ENCODE measurements at regions not wholly inside any gene's neighbourhood (a gene's known extent, or its start where the extent isn't known, plus 50 kb on each side); places are given as distances from the start of the nearest gene placed in this dataset.
"Not testable (repeated sequence)": the region's sequence is repeated elsewhere in the genome, so short reads cannot be mapped to it uniquely, and the experiment has no call there.

- no peak for DNase-seq (ENCODE audit: low spot score)
Observed at GRCh38 chr10:55747244-55747643, 613.8 kb downstream of the ZWINT start.

- no peak for DNase-seq (ENCODE audit: low spot score)
Observed at GRCh38 chr10:55746002-55746401, 615.1 kb downstream of the ZWINT start.

DNA sequence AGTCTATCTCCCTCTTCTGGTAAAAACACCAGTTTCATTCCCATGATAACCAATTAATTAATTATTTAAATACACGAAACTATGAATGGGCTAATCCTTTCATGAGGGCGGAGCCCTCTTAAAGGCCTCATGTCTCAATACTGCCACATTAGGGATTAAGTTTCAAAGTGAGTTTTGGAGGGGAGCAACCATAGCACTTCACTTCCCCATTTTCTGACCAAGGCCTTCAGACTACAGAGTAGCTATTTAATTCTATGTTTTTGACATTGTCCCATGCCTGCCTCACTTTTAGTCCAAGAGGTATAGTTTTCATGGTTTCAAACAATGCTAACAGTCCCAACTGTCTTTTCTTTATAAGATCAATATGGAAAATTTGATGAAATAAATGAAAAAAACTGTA lies 618.6 kb downstream of the ZWINT start:
- DNase-seq (ENCODE audit: low spot score) = no peak

DNA sequence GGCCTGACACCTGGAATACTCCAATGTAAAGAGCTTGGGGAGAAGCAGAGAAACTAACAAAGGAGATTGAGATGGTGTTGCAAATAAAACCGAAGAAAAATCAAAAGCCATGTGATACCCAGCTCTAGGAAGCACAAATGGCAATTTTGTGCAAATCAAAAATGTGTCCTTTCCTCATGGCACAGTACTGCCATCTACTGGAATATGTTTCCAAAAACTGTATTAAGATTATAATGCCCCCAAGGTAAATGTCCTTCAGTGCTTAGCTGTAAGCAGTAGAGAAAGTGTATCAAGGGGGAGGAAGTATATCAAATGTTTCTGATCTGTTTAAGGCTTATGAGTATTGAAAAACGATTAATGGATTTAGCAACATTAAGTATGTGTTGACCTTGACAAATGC lies 620.3 kb downstream of the ZWINT start:
- DNase-seq (ENCODE audit: low spot score) = not testable (repeated sequence)

GRCh38 chr10:55740110-55740509 lies 620.9 kb downstream of the ZWINT start:
- no peak for DNase-seq (ENCODE audit: low spot score)

DNA sequence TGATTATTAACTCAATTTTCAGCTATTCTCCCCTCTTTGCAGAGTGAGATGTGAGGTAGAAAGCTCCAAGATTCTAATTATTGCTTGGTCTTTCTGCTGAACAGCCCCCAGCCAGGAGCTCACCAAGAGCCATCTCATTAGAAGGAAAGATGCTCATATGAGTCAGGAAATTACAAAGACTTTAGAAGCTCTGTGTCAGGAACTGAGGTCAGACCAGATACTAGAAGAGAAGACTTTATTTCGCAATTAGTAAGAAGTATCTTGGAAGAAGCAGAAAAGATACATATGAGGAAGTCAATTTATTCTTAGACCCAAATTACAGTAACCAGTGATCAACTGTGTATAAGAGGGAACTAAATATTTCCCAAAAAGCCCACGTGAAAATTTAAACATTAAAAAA lies 626.9 kb downstream of the ZWINT start:
- DNase-seq (ENCODE audit: low spot score) = no peak

- no peak for DNase-seq (ENCODE audit: low spot score)
Observed at GRCh38 chr10:55704950-55705349, 656.1 kb downstream of the ZWINT start.

GRCh38 chr10:55668326-55668922 lies 692.6 kb downstream of the ZWINT start:
- DNase-seq (ENCODE audit: low spot score) = peak; percentile 38

GRCh38 chr10:55653531-55653930 lies 707.5 kb downstream of the ZWINT start:
- no peak for DNase-seq (ENCODE audit: low spot score)

GRCh38 chr10:55641601-55642000 lies 719.5 kb downstream of the ZWINT start:
- no peak for DNase-seq (ENCODE audit: low spot score)

- DNase-seq (ENCODE audit: low spot score) = peak; percentile 93
Observed at GRCh38 chr10:55631071-55631654, 729.9 kb downstream of the ZWINT start.

DNA sequence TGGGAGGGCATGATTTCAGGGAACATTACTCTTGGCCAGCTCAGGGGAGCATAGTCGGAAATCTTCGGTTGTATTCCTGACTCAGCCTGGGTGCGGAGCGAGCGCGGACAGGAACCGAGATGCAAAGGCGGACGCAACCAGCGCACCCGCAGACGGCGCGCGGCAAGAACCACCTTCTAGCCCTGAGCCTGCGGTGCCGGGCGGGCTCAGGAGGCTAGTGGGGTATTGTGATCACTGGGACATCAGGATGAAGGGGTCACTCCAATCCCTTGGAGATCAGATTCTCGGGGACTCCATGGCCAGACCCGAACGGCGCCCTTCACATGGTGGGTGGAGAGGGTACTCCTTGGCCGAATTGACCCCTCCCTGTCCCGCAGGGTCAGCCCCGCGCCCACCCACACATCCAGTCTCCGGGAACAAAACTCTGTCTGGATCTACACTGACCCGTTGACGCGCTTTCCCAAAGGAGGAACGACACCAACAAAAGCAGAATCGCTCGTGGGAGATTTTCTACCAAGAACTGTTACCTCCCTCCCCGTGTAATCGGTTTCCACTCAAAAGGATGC lies 730.5 kb downstream of the ZWINT start:
- peak; percentile 62 for DNase-seq (ENCODE audit: low spot score)

DNA sequence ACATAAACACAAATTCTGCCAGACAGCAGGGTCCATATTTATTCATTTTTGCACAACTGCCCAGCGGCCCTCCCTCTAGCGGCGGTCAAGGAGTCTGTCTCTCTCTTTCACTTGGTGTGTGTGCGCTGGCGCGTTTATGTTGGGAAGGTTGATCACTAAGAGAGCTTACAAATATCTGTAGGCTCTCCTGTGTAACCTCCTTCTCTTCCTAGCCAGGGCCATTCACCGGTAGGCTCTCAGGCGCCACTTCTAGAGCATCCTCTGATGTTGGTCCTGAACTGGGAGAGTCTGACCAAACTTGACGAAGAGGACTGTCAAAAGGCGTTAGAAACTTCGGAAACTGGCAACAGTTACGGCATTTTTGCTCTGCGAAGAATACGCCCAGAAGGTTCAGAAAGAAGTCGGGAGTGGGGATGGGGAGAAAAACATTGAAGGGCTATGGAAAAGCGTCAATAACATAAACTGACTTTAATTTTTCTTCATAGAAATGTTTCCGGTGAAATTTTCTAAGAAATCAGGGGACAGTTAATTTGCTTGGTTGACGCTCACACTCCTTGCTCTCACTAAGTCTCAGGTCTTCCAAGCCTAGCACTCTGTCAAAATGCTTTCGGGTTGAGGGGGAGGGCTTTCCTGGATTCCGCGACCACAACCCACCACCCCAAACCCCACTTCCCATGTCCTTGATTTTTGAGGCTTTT lies 731.1 kb downstream of the ZWINT start:
- DNase-seq (ENCODE audit: low spot score) = peak; percentile 61

GRCh38 chr10:55628260-55628701 lies 732.8 kb downstream of the ZWINT start:
- DNase-seq (ENCODE audit: low spot score) = peak; percentile 73

GRCh38 chr10:55627501-55628051 lies 733.5 kb downstream of the ZWINT start:
- DNase-seq (ENCODE audit: low spot score) = peak; percentile 56

DNA sequence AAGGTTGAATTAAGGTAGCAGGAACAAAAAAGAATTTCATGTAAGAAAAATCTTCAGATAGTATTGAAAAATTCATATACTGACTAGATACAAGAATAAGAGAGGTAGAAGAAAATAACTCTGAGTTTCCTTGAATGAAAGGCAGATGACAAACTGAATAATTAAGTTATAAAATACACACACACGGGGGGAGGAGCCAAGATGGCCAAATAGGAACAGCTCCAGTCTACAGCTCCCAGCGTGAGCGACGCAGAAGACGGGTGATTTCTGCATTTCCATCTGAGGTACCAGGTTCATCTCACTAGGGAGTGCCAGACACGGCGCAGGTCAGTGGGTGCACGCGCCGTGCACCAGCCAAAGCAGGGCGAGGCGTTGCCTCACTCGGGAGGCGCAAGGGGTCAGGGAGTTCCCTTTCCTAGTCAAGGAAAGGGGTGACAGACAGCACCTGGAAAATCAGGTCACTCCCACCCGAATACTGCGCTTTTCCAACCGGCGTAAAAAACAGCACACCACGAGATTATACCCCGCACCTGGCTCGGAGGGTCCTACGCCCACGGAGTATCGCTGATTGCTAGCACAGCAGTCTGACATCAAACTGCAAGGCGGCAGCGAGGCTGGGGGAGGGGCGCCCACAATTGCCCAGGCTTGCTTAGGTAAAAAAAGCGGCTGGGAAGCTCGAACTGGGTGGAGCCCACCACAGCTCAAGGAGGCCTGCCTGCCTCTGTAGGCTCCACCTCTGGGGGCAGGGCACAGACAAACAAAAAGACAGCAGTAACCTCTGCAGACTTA lies 759.2 kb downstream of the ZWINT start:
- not testable (repeated sequence) for DNase-seq (ENCODE audit: low spot score)

DNA sequence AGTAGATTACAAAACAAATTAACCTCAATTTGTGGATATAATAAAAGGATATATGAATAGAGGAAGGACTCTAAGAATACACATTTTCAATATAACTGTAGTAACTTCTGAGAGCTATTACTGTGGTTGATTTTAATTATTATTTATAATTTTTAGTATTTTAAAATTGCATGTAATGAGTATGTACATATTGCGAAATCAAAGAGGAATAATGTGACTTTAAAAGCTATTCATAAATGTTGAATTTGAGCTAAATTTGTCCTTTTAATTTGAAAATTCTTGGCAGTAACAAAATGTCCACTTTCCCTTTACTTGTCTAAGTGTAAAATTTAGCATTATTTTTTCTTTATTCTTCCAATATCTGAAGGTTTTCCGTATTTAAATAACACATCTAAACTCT lies 750.6 kb upstream of the PCDH15 start:
- no peak for DNase-seq (ENCODE audit: low spot score)

DNA sequence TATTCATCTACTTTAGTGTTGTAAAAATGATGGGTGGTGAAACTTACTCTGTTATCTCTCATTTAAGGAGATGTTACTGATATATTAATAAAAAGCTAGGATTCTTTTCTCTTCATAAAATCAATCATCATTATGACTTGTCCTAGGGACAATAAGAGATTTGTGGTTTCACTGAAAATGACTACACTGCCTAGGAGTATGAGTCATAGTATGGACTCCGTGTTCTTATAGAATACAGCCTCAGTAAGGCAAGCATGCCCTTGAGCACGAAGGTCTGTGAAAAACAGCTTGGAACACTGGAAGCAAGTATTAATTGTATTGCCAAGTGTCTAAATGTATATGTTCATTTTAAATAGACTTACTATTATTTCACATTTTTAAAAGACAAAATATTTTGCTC lies 749.2 kb upstream of the PCDH15 start:
- no peak for DNase-seq (ENCODE audit: low spot score)

DNA sequence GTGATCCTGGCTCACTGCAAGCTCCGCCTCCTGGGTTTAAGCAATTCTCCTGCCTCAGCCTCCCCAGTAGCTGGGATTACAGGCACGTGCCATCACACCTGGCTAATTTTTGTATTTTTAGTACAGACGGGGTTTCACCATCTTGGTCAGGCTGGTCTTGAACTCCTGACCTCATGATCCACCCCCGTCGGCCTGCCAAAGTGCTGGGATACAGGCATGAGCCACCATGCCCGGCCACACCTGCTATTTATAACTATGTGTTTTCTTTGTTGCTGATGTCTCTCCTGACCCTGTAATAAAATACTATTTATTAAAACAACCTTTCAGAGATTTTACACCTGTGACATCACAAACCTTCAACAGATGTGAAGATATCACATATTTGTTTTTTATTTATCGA lies 736.5 kb upstream of the PCDH15 start:
- not testable (repeated sequence) for DNase-seq (ENCODE audit: low spot score)

DNA sequence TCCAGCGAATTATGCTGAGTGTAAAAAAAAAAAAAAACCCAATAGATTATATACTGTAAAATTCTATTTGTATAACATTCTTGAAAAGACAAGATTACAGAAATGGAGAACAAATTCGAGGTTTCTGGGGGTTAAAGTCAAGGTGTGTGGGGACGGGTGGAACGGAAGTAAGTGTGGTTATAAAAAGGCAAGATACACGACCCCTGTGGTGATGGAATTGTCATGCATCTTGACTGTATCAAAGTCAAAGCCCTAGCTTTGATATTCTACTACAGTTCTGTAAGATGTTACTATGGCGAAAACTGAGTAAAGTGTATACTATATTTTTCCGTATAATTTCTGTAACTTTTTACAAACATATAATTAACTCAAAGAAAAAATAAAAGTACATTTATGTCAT lies 718.2 kb upstream of the PCDH15 start:
- DNase-seq (ENCODE audit: low spot score) = no peak

- DNase-seq (ENCODE audit: low spot score) = not testable (repeated sequence)
Observed at GRCh38 chr10:55518416-55518815, 717.4 kb upstream of the PCDH15 start.

GRCh38 chr10:55509168-55509567 lies 708.1 kb upstream of the PCDH15 start:
- no peak for DNase-seq (ENCODE audit: low spot score)

Measured in D341Med (cell line).